ENCODE measurements at regions not wholly inside any gene's neighbourhood (a gene's known extent, or its start where the extent isn't known, plus 50 kb on each side); places are given as distances from the start of the nearest gene placed in this dataset.

- TF ChIP-seq EZH2 (IDR thresholded peaks at IDR 0.05) (no peak), POLR2AphosphoS5 (IDR thresholded peaks at IDR 0.05; ENCODE audit: borderline replicate concordance, low read depth, low read length) (no peak), FOXP2 (optimal IDR thresholded peaks at IDR 0.05; ENCODE audit: control extremely low read depth, extremely low read length, insufficient read depth) (no peak)
These were observed 175.4 kb downstream of the ZBTB18 start for GRCh38 chr1:244226435-244226834.

All from SK-N-MC (cell line).